ENCODE measurements at regions not wholly inside any gene's neighbourhood (a gene's known extent, or its start where the extent isn't known, plus 50 kb on each side); places are given as distances from the start of the nearest gene placed in this dataset.

GRCh38 chr11:69385832-69386427 is 92.0 kb downstream of the MYEOV start:
- H3K27ac ChIP-seq (ENCODE audit: low read depth in 2 of 2, low read length in 2 of 2): no peak overlapping the region
- peaks cover 2 to 3% of the 10 kb centered on the region in 2 donors for H3K9me3 ChIP-seq (ENCODE audit: control insufficient read depth in 2 of 2, low read length in 2 of 2)
- no peaks in the 10 kb centered on the region for H3K4me1 ChIP-seq (ENCODE audit: control insufficient read depth in 2 of 2, insufficient read depth in 2 of 2, low read length in 2 of 2)
- no peak overlapping the region for H3K4me3 ChIP-seq (ENCODE audit: low read length in 2 of 2)
- H3K27me3 ChIP-seq (ENCODE audit: control insufficient read depth in 2 of 2, insufficient read depth in 2 of 2, low read length in 2 of 2): no peaks in the 10 kb centered on the region
- H3K36me3 ChIP-seq (ENCODE audit: control insufficient read depth in 2 of 2, insufficient read depth in 2 of 2, low read length in 2 of 2): no peaks in the 10 kb centered on the region
- no peak overlapping the region for H3K9ac ChIP-seq (ENCODE audit: low read depth in 1 of 2, low read length in 2 of 2)

- no peak overlapping the region for H3K4me3 ChIP-seq (ENCODE audit: low read length in 2 of 2)
- no peak overlapping the region for H3K9ac ChIP-seq (ENCODE audit: low read depth in 1 of 2, low read length in 2 of 2)
- H3K27me3 ChIP-seq (ENCODE audit: control insufficient read depth in 2 of 2, insufficient read depth in 2 of 2, low read length in 2 of 2): no peaks in the 10 kb centered on the region
- no peak overlapping the region for H3K27ac ChIP-seq (ENCODE audit: low read depth in 2 of 2, low read length in 2 of 2)
- H3K36me3 ChIP-seq (ENCODE audit: control insufficient read depth in 2 of 2, insufficient read depth in 2 of 2, low read length in 2 of 2): no peaks in the 10 kb centered on the region
- H3K9me3 ChIP-seq (ENCODE audit: control insufficient read depth in 2 of 2, low read length in 2 of 2): peaks cover 2 to 3% of the 10 kb centered on the region in 2 donors
- H3K4me1 ChIP-seq (ENCODE audit: control insufficient read depth in 2 of 2, insufficient read depth in 2 of 2, low read length in 2 of 2): no peaks in the 10 kb centered on the region
Observed at GRCh38 chr11:69386594-69387408, 92.8 kb downstream of the MYEOV start.

- Histone ChIP-seq H3K9me3 (ENCODE audit: control insufficient read depth in 2 of 2, low read length in 2 of 2) (peaks cover 2 to 3% of the 10 kb centered on the region in 2 donors), H3K4me3 (ENCODE audit: low read length in 2 of 2) (no peak overlapping the region), H3K36me3 (ENCODE audit: control insufficient read depth in 2 of 2, insufficient read depth in 2 of 2, low read length in 2 of 2) (no peaks in the 10 kb centered on the region), H3K27me3 (ENCODE audit: control insufficient read depth in 2 of 2, insufficient read depth in 2 of 2, low read length in 2 of 2) (no peaks in the 10 kb centered on the region), H3K27ac (ENCODE audit: low read depth in 2 of 2, low read length in 2 of 2) (no peak overlapping the region), H3K4me1 (ENCODE audit: control insufficient read depth in 2 of 2, insufficient read depth in 2 of 2, low read length in 2 of 2) (no peaks in the 10 kb centered on the region), H3K9ac (ENCODE audit: low read depth in 1 of 2, low read length in 2 of 2) (no peak overlapping the region)
Observed at GRCh38 chr11:69387409-69387885, 93.5 kb downstream of the MYEOV start.

- Histone ChIP-seq H3K27me3 (ENCODE audit: control insufficient read depth in 2 of 2, insufficient read depth in 2 of 2, low read length in 2 of 2) (no peaks in the 10 kb centered on the region), H3K4me1 (ENCODE audit: control insufficient read depth in 2 of 2, insufficient read depth in 2 of 2, low read length in 2 of 2) (no peaks in the 10 kb centered on the region), H3K9me3 (ENCODE audit: control insufficient read depth in 2 of 2, low read length in 2 of 2) (peaks cover 2 to 3% of the 10 kb centered on the region in 2 donors), H3K9ac (ENCODE audit: low read depth in 1 of 2, low read length in 2 of 2) (no peak overlapping the region), H3K27ac (ENCODE audit: low read depth in 2 of 2, low read length in 2 of 2) (no peak overlapping the region), H3K4me3 (ENCODE audit: low read length in 2 of 2) (no peak overlapping the region), H3K36me3 (ENCODE audit: control insufficient read depth in 2 of 2, insufficient read depth in 2 of 2, low read length in 2 of 2) (no peaks in the 10 kb centered on the region)
Observed at GRCh38 chr11:69388210-69388609, 93.3 kb upstream of the LINC01488 start.

- Histone ChIP-seq H3K4me3 (ENCODE audit: low read length in 2 of 2) (no peak overlapping the region), H3K9me3 (ENCODE audit: control insufficient read depth in 2 of 2, low read length in 2 of 2) (peaks cover 2 to 3% of the 10 kb centered on the region in 2 donors), H3K9ac (ENCODE audit: low read depth in 1 of 2, low read length in 2 of 2) (no peak overlapping the region), H3K36me3 (ENCODE audit: control insufficient read depth in 2 of 2, insufficient read depth in 2 of 2, low read length in 2 of 2) (no peaks in the 10 kb centered on the region), H3K4me1 (ENCODE audit: control insufficient read depth in 2 of 2, insufficient read depth in 2 of 2, low read length in 2 of 2) (no peaks in the 10 kb centered on the region), H3K27ac (ENCODE audit: low read depth in 2 of 2, low read length in 2 of 2) (no peak overlapping the region), H3K27me3 (ENCODE audit: control insufficient read depth in 2 of 2, insufficient read depth in 2 of 2, low read length in 2 of 2) (no peaks in the 10 kb centered on the region)
Observed at GRCh38 chr11:69388661-69389060, 92.8 kb upstream of the LINC01488 start.

- H3K9me3 ChIP-seq (ENCODE audit: control insufficient read depth in 2 of 2, low read length in 2 of 2): peaks cover 2 to 3% of the 10 kb centered on the region in 2 donors
- H3K27me3 ChIP-seq (ENCODE audit: control insufficient read depth in 2 of 2, insufficient read depth in 2 of 2, low read length in 2 of 2): no peaks in the 10 kb centered on the region
- no peak overlapping the region for H3K4me3 ChIP-seq (ENCODE audit: low read length in 2 of 2)
- H3K9ac ChIP-seq (ENCODE audit: low read depth in 1 of 2, low read length in 2 of 2): no peak overlapping the region
- no peaks in the 10 kb centered on the region for H3K36me3 ChIP-seq (ENCODE audit: control insufficient read depth in 2 of 2, insufficient read depth in 2 of 2, low read length in 2 of 2)
- H3K27ac ChIP-seq (ENCODE audit: low read depth in 2 of 2, low read length in 2 of 2): no peak overlapping the region
- H3K4me1 ChIP-seq (ENCODE audit: control insufficient read depth in 2 of 2, insufficient read depth in 2 of 2, low read length in 2 of 2): no peaks in the 10 kb centered on the region
Observed at GRCh38 chr11:69390561-69390960, 90.9 kb upstream of the LINC01488 start.

GRCh38 chr11:69391192-69392103 is 90.0 kb upstream of the LINC01488 start:
- Histone ChIP-seq H3K9me3 (ENCODE audit: control insufficient read depth in 2 of 2, low read length in 2 of 2) (peaks cover 2 to 3% of the 10 kb centered on the region in 2 donors), H3K27me3 (ENCODE audit: control insufficient read depth in 2 of 2, insufficient read depth in 2 of 2, low read length in 2 of 2) (no peaks in the 10 kb centered on the region), H3K4me3 (ENCODE audit: low read length in 2 of 2) (no peak overlapping the region), H3K4me1 (ENCODE audit: control insufficient read depth in 2 of 2, insufficient read depth in 2 of 2, low read length in 2 of 2) (no peaks in the 10 kb centered on the region), H3K36me3 (ENCODE audit: control insufficient read depth in 2 of 2, insufficient read depth in 2 of 2, low read length in 2 of 2) (no peaks in the 10 kb centered on the region), H3K9ac (ENCODE audit: low read depth in 1 of 2, low read length in 2 of 2) (no peak overlapping the region), H3K27ac (ENCODE audit: low read depth in 2 of 2, low read length in 2 of 2) (no peak overlapping the region)

- Histone ChIP-seq H3K9me3 (ENCODE audit: control insufficient read depth in 2 of 2, low read length in 2 of 2) (peaks cover 2 to 3% of the 10 kb centered on the region in 2 donors), H3K4me3 (ENCODE audit: low read length in 2 of 2) (no peak overlapping the region), H3K27me3 (ENCODE audit: control insufficient read depth in 2 of 2, insufficient read depth in 2 of 2, low read length in 2 of 2) (no peaks in the 10 kb centered on the region), H3K9ac (ENCODE audit: low read depth in 1 of 2, low read length in 2 of 2) (no peak overlapping the region), H3K36me3 (ENCODE audit: control insufficient read depth in 2 of 2, insufficient read depth in 2 of 2, low read length in 2 of 2) (no peaks in the 10 kb centered on the region), H3K27ac (ENCODE audit: low read depth in 2 of 2, low read length in 2 of 2) (no peak overlapping the region), H3K4me1 (ENCODE audit: control insufficient read depth in 2 of 2, insufficient read depth in 2 of 2, low read length in 2 of 2) (no peaks in the 10 kb centered on the region)
Observed at GRCh38 chr11:69392104-69392653, 89.3 kb upstream of the LINC01488 start.

GRCh38 chr11:69393178-69393832 is 88.2 kb upstream of the LINC01488 start:
- Histone ChIP-seq H3K27ac (ENCODE audit: low read depth in 2 of 2, low read length in 2 of 2) (no peak overlapping the region), H3K4me1 (ENCODE audit: control insufficient read depth in 2 of 2, insufficient read depth in 2 of 2, low read length in 2 of 2) (no peaks in the 10 kb centered on the region), H3K4me3 (ENCODE audit: low read length in 2 of 2) (no peak overlapping the region), H3K36me3 (ENCODE audit: control insufficient read depth in 2 of 2, insufficient read depth in 2 of 2, low read length in 2 of 2) (no peaks in the 10 kb centered on the region), H3K9ac (ENCODE audit: low read depth in 1 of 2, low read length in 2 of 2) (no peak overlapping the region), H3K9me3 (ENCODE audit: control insufficient read depth in 2 of 2, low read length in 2 of 2) (peaks cover 0 to 3% of the 10 kb centered on the region in 2 donors), H3K27me3 (ENCODE audit: control insufficient read depth in 2 of 2, insufficient read depth in 2 of 2, low read length in 2 of 2) (no peaks in the 10 kb centered on the region)

Measured in mucosa of rectum (tissue), 2 donors.